ENCODE measurements at regions not wholly inside any gene's neighbourhood (a gene's known extent, or its start where the extent isn't known, plus 50 kb on each side); places are given as distances from the start of the nearest gene placed in this dataset.

DNA sequence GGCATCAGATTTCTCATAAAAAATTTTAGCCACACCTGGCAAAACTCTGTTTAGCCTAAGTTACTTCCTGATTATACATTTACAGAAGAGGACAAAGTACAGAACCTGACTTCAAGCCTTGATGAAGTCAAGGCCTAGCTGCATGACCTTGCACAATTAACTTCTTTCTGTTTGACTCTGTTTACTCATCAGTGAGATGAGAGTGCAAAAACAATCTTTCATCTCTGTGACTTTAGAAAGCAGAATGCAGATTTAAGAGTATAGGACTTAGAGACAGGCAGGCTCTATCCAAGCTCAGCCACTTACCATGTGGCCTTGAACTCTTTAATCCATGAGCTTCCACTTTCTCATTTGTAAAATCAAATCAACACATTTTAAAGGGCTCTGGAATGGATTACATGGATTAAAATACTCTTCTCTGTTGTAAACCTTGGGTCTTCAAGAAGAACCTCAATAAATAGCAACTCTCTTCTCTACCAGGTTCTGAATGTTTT is 1178.9 kb downstream of the FLRT2 start:
- ChIA-PET POLR2A (no interaction called here), CTCF (no interaction called here)
- Mint-ChIP-seq H3K4me1 (ENCODE audit: low read depth) (no peaks in the 10 kb centered on the region), H3K27ac (no peak overlapping the region), H3K27me3 (no peaks in the 10 kb centered on the region), H3K9me3 (peaks cover 14% of the 10 kb centered on the region), H3K36me3 (no peaks in the 10 kb centered on the region), H3K4me3 (no peak overlapping the region)
- intact Hi-C loops (cut with micrococcal nuclease), result no loop called here
- DNase-seq, result no peak

DNA sequence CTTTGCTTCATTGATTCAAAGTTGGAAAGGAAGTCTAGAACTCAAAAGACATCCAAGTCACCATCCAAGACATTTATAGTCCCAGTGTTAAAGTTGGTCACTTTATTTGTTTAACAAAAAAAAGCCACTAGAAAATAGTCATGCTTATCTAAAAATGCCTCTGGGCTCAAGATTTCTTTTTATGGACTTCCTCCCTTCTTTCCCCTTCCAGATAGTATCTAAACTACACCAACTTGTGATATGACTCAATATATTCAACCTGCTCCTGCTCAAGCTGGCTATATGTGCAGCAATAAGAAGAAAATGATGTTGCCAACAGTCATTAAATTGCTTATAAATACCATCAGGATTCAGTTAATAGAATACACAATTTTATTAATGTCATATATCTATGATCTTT is 1177.1 kb downstream of the FLRT2 start:
- CTCF ChIA-PET, result no interaction called here
- POLR2A ChIA-PET, result no interaction called here
- intact Hi-C loops (cut with micrococcal nuclease), result no loop called here
- DNase-seq, result no peak
- Mint-ChIP-seq H3K27me3 (no peaks in the 10 kb centered on the region), H3K36me3 (no peaks in the 10 kb centered on the region), H3K4me1 (ENCODE audit: low read depth) (no peaks in the 10 kb centered on the region), H3K9me3 (peaks cover 11% of the 10 kb centered on the region), H3K4me3 (no peak overlapping the region), H3K27ac (no peak overlapping the region)

DNA sequence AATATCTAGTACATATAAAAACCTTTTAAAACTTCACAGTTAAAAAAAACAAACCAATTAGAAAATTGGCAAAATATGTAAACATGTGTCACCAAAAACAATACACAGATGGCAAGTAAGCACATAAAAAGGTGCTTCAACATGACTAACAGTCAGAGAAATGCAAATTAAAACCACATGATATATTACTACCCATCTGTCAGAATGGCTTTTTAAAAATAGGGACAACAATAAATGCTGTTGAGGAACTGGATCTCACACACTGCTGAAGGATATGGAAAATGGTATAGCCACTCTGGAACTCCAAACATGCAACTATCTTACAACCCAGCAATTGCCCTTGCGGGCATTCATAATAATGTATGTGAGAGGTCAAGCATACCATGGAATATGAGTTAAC is 1153.6 kb downstream of the FLRT2 start:
- no peak overlapping the region for H3K4me3 Mint-ChIP-seq
- H3K9me3 Mint-ChIP-seq, result peaks cover 15% of the 10 kb centered on the region
- intact Hi-C loops (cut with micrococcal nuclease), result no loop called here
- CTCF ChIA-PET, result no interaction called here
- H3K4me1 Mint-ChIP-seq (ENCODE audit: low read depth), result no peaks in the 10 kb centered on the region
- POLR2A ChIA-PET, result no interaction called here
- H3K36me3 Mint-ChIP-seq, result no peaks in the 10 kb centered on the region
- H3K27me3 Mint-ChIP-seq, result no peaks in the 10 kb centered on the region
- no peak overlapping the region for H3K27ac Mint-ChIP-seq
- DNase-seq, result no peak

GRCh38 chr14:86675059-86675458 is 1145.1 kb downstream of the FLRT2 start:
- Mint-ChIP-seq H3K4me1 (ENCODE audit: low read depth) (no peaks in the 10 kb centered on the region), H3K4me3 (no peak overlapping the region), H3K27me3 (no peaks in the 10 kb centered on the region), H3K36me3 (no peaks in the 10 kb centered on the region), H3K9me3 (peaks cover 2% of the 10 kb centered on the region), H3K27ac (no peak overlapping the region)
- POLR2A ChIA-PET, result no interaction called here
- no peak for DNase-seq
- CTCF ChIA-PET, result no interaction called here
- intact Hi-C loops (cut with micrococcal nuclease), result no loop called here

- H3K4me1 Mint-ChIP-seq (ENCODE audit: low read depth), result no peaks in the 10 kb centered on the region
- no peak overlapping the region for H3K4me3 Mint-ChIP-seq
- no peaks in the 10 kb centered on the region for H3K27me3 Mint-ChIP-seq
- ChIA-PET POLR2A (no interaction called here), CTCF (no interaction called here)
- peaks cover 3% of the 10 kb centered on the region for H3K9me3 Mint-ChIP-seq
- H3K27ac Mint-ChIP-seq, result no peak overlapping the region
- DNase-seq, result no peak
- intact Hi-C loops (cut with micrococcal nuclease), result no loop called here
- no peaks in the 10 kb centered on the region for H3K36me3 Mint-ChIP-seq
These were observed 1143.6 kb downstream of the FLRT2 start for GRCh38 chr14:86673523-86673969.

DNA sequence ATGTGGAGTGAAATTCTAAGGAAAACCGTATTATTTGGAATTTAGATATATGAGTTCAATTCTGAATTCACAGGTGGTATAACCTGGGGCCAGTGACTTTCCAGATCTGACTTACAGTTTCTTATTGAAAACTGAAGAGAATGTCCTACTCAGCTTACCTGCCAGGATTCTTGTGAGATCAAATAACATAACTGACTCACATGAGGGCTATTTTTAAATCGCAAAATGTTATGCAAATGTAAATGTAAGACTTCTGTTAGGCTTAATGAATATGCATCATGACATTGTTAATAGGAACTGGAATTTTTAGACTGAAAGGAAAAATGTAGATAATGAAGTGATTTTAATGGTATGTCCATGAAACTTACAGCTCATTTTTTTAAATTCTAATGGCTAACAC is 1142.1 kb downstream of the FLRT2 start:
- CTCF ChIA-PET, result no interaction called here
- intact Hi-C loops (cut with micrococcal nuclease), result no loop called here
- no peaks in the 10 kb centered on the region for H3K27me3 Mint-ChIP-seq
- H3K9me3 Mint-ChIP-seq, result peaks cover 3% of the 10 kb centered on the region
- POLR2A ChIA-PET, result no interaction called here
- H3K4me1 Mint-ChIP-seq (ENCODE audit: low read depth), result no peaks in the 10 kb centered on the region
- no peak overlapping the region for H3K27ac Mint-ChIP-seq
- DNase-seq, result no peak
- H3K36me3 Mint-ChIP-seq, result no peaks in the 10 kb centered on the region
- H3K4me3 Mint-ChIP-seq, result no peak overlapping the region

- intact Hi-C loops (cut with micrococcal nuclease), result no loop called here
- Mint-ChIP-seq H3K4me3 (no peak overlapping the region), H3K27ac (no peak overlapping the region), H3K36me3 (no peaks in the 10 kb centered on the region), H3K9me3 (peaks cover 8% of the 10 kb centered on the region), H3K27me3 (no peaks in the 10 kb centered on the region), H3K4me1 (ENCODE audit: low read depth) (no peaks in the 10 kb centered on the region)
- ChIA-PET POLR2A (no interaction called here), CTCF (no interaction called here)
- no peak for DNase-seq
These were observed 1136.0 kb downstream of the FLRT2 start for GRCh38 chr14:86665975-86666374.

DNA sequence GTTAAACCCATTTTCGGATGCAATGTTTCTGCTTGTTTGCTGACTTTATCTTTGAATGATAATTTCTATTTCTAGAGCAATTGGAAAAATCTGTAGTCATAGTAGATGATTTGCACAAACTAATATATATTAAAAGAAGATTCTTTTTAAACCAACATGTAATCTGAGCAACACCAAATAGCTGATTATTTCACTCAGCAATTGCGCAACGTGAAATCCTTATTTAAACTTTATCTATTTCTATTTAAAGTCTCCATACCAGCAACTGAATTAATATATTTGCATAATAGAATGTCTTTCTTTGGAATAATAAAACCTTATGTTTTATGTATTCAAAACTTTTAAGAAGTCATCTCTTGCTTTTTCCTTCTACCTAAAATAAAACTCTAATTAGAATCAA is 1132.4 kb downstream of the FLRT2 start:
- ChIA-PET CTCF (no interaction called here), POLR2A (no interaction called here)
- no peak for DNase-seq
- Mint-ChIP-seq H3K27me3 (no peaks in the 10 kb centered on the region), H3K36me3 (no peaks in the 10 kb centered on the region), H3K4me3 (no peak overlapping the region), H3K4me1 (ENCODE audit: low read depth) (no peaks in the 10 kb centered on the region), H3K27ac (no peak overlapping the region), H3K9me3 (peaks cover 9% of the 10 kb centered on the region)
- intact Hi-C loops (cut with micrococcal nuclease), result no loop called here

DNA sequence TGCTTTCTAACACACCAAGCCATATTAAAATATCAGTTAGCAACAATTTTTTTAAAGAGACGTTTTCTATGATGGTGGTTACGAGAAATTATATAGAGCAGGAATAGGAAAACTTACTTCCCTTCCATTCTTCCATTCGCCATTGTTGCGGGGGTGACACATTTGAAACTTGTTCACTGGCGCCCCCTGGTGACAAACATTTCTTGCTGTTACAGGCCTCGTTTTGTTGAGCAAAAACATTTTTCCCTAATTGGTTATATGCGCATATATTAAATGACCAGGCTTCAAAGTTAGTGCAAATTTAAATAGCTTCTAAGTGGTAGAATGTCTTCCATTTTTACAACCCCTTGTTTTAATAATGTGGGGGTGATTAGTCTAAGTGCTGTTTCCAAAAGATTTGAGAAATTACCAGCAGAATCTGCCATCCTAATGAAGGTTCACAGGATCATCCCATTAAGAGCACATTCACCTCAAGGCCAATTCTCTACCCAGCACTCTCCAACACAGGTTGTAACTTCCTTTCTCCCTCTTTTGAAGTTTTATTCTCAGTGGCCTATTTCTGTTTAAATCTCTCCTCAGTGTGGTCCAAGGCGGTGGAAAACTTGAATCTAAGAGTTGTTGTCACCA is 1124.7 kb downstream of the FLRT2 start:
- peak; percentile 34 for DNase-seq
- no peak overlapping the region for H3K4me3 Mint-ChIP-seq
- H3K36me3 Mint-ChIP-seq, result no peaks in the 10 kb centered on the region
- H3K4me1 Mint-ChIP-seq (ENCODE audit: low read depth), result no peaks in the 10 kb centered on the region
- H3K27ac Mint-ChIP-seq, result no peak overlapping the region
- H3K27me3 Mint-ChIP-seq, result no peaks in the 10 kb centered on the region
- ChIA-PET CTCF (interaction anchor here (0.8 kb wide), 1 partner anchor 9 kb away, joined by 3 read pairs; no protein-coding TSS in a partner anchor), POLR2A (no interaction called here)
- H3K9me3 Mint-ChIP-seq, result peaks cover 3% of the 10 kb centered on the region
- intact Hi-C loops (cut with micrococcal nuclease), result no loop called here

GRCh38 chr14:86652526-86652925 is 1122.6 kb downstream of the FLRT2 start:
- Mint-ChIP-seq H3K4me1 (ENCODE audit: low read depth) (no peaks in the 10 kb centered on the region), H3K27ac (no peak overlapping the region), H3K9me3 (peaks cover 7% of the 10 kb centered on the region), H3K36me3 (no peaks in the 10 kb centered on the region), H3K27me3 (no peaks in the 10 kb centered on the region), H3K4me3 (no peak overlapping the region)
- intact Hi-C loops (cut with micrococcal nuclease), result no loop called here
- CTCF ChIA-PET, result no interaction called here
- POLR2A ChIA-PET, result no interaction called here
- no peak for DNase-seq

- intact Hi-C loops (cut with micrococcal nuclease), result no loop called here
- no peaks in the 10 kb centered on the region for H3K36me3 Mint-ChIP-seq
- no peaks in the 10 kb centered on the region for H3K4me1 Mint-ChIP-seq (ENCODE audit: low read depth)
- H3K27ac Mint-ChIP-seq, result no peak overlapping the region
- H3K27me3 Mint-ChIP-seq, result no peaks in the 10 kb centered on the region
- peaks cover 11% of the 10 kb centered on the region for H3K9me3 Mint-ChIP-seq
- CTCF ChIA-PET, result no interaction called here
- DNase-seq, result no peak
- POLR2A ChIA-PET, result no interaction called here
- no peak overlapping the region for H3K4me3 Mint-ChIP-seq
These were observed 1117.0 kb downstream of the FLRT2 start for GRCh38 chr14:86646696-86647690.

GRCh38 chr14:86646125-86646524 is 1116.2 kb downstream of the FLRT2 start:
- no peak overlapping the region for H3K4me3 Mint-ChIP-seq
- H3K27ac Mint-ChIP-seq, result no peak overlapping the region
- ChIA-PET CTCF (no interaction called here), POLR2A (no interaction called here)
- DNase-seq, result no peak
- intact Hi-C loops (cut with micrococcal nuclease), result no loop called here
- peaks cover 11% of the 10 kb centered on the region for H3K9me3 Mint-ChIP-seq
- H3K4me1 Mint-ChIP-seq (ENCODE audit: low read depth), result no peaks in the 10 kb centered on the region
- H3K36me3 Mint-ChIP-seq, result no peaks in the 10 kb centered on the region
- H3K27me3 Mint-ChIP-seq, result no peaks in the 10 kb centered on the region

GRCh38 chr14:86641310-86641709 is 1111.4 kb downstream of the FLRT2 start:
- Mint-ChIP-seq H3K36me3 (no peaks in the 10 kb centered on the region), H3K27ac (no peak overlapping the region), H3K27me3 (no peaks in the 10 kb centered on the region), H3K4me3 (no peak overlapping the region), H3K9me3 (peaks cover 9% of the 10 kb centered on the region), H3K4me1 (ENCODE audit: low read depth) (no peaks in the 10 kb centered on the region)
- no peak for DNase-seq
- intact Hi-C loops (cut with micrococcal nuclease), result no loop called here
- CTCF ChIA-PET, result no interaction called here
- POLR2A ChIA-PET, result no interaction called here
